ENCODE measurements at regions not wholly inside any gene's neighbourhood (a gene's known extent, or its start where the extent isn't known, plus 50 kb on each side); places are given as distances from the start of the nearest gene placed in this dataset.

DNA sequence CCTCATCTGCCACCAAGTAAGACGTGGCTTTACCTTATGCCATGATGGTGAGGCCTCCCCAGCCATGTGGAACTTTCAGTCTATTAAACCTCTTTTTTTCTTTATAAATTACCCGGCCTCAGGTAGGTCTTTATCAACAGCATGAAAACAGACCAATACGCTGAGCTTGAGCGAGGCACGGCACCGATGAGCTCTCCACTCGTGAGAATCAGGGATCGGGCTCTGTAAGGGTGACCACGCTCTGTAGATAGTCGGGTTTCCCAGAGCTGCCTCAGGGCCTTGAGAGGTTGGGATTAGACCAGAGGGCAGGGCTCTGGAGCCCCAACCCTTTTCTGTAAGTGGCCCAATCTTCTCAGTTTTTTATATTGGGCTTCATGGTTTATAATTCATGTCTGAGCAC, 360.3 kb upstream of the MYT1L start:
- TF ChIP-seq EP300 (IDR thresholded peaks at IDR 0.05): no peak
- no peak for TF ChIP-seq POLR2AphosphoS5 (IDR thresholded peaks at IDR 0.05)
- no peak for TF ChIP-seq CTCF (IDR thresholded peaks at IDR 0.05)
- no peak for TF ChIP-seq POLR2A (IDR thresholded peaks at IDR 0.05)
- DNase-seq: no peak
- Histone ChIP-seq H3K9me3 (no peaks in the 10 kb centered on the region), H3K27ac (no peak overlapping the region), H3K36me3 (no peaks in the 10 kb centered on the region), H3K4me3 (no peak overlapping the region), H3K27me3 (no peaks in the 10 kb centered on the region), H3K4me1 (no peaks in the 10 kb centered on the region)
- 93 to 96% methylated on average over 10 of the region's 10 CpGs for WGBS, 2 donors
- no peak for ATAC-seq (ENCODE audit: low FRiP score in 2 of 2)

GRCh38 chr2:2690985-2691384, 359.9 kb upstream of the MYT1L start:
- Histone ChIP-seq H3K9me3 (no peaks in the 10 kb centered on the region), H3K27ac (no peak overlapping the region), H3K27me3 (no peaks in the 10 kb centered on the region), H3K4me3 (no peak overlapping the region), H3K36me3 (no peaks in the 10 kb centered on the region), H3K4me1 (no peaks in the 10 kb centered on the region)
- 68 to 74% methylated on average over 4 of the region's 4 CpGs for WGBS, 2 donors
- no peak for ATAC-seq (ENCODE audit: low FRiP score in 2 of 2)
- TF ChIP-seq POLR2A (IDR thresholded peaks at IDR 0.05) (no peak), CTCF (IDR thresholded peaks at IDR 0.05) (no peak), EP300 (IDR thresholded peaks at IDR 0.05) (no peak), POLR2AphosphoS5 (IDR thresholded peaks at IDR 0.05) (no peak)
- DNase-seq: no peak

DNA sequence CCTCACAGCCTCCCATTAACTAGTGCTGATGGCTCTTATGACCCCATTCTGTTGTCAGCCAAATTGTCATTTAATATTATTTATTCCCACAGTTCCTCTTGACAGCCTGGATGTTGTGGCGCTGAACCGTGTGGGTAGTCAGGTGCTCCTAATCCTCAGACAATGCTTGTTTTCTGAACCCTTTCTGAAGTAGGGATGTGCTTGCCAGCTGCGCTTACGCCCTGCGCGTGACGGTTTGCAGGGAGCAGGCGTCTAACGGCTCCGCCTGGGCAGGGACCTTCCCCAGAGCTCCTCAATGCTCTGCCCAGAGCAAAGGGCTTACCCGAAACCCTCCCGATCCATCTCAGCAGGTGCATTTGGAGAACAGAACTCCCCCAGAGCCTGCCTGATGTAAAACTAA, 358.2 kb upstream of the MYT1L start:
- ATAC-seq (ENCODE audit: low FRiP score in 2 of 2) (no peak), DNase-seq (no peak)
- no peak overlapping the region for H3K27ac ChIP-seq
- H3K9me3 ChIP-seq: no peaks in the 10 kb centered on the region
- H3K27me3 ChIP-seq: no peaks in the 10 kb centered on the region
- WGBS, 2 donors: 92 to 93% methylated on average over 12 of the region's 12 CpGs
- no peaks in the 10 kb centered on the region for H3K36me3 ChIP-seq
- no peaks in the 10 kb centered on the region for H3K4me1 ChIP-seq
- TF ChIP-seq POLR2A (IDR thresholded peaks at IDR 0.05) (no peak), EP300 (IDR thresholded peaks at IDR 0.05) (no peak), CTCF (IDR thresholded peaks at IDR 0.05) (no peak), POLR2AphosphoS5 (IDR thresholded peaks at IDR 0.05) (no peak)
- H3K4me3 ChIP-seq: no peak overlapping the region

GRCh38 chr2:2688254-2688653, 357.2 kb upstream of the MYT1L start:
- H3K36me3 ChIP-seq: no peaks in the 10 kb centered on the region
- 47 to 49% methylated on average over 5 to 6 of the region's 6 CpGs for WGBS, 2 donors
- no peak for ATAC-seq (ENCODE audit: low FRiP score in 2 of 2)
- H3K4me3 ChIP-seq: no peak overlapping the region
- TF ChIP-seq CTCF (IDR thresholded peaks at IDR 0.05): no peak
- TF ChIP-seq EP300 (IDR thresholded peaks at IDR 0.05): no peak
- TF ChIP-seq POLR2AphosphoS5 (IDR thresholded peaks at IDR 0.05): no peak
- TF ChIP-seq POLR2A (IDR thresholded peaks at IDR 0.05): no peak
- no peak for DNase-seq
- H3K27me3 ChIP-seq: no peaks in the 10 kb centered on the region
- no peak overlapping the region for H3K27ac ChIP-seq
- no peaks in the 10 kb centered on the region for H3K9me3 ChIP-seq
- no peaks in the 10 kb centered on the region for H3K4me1 ChIP-seq

DNA sequence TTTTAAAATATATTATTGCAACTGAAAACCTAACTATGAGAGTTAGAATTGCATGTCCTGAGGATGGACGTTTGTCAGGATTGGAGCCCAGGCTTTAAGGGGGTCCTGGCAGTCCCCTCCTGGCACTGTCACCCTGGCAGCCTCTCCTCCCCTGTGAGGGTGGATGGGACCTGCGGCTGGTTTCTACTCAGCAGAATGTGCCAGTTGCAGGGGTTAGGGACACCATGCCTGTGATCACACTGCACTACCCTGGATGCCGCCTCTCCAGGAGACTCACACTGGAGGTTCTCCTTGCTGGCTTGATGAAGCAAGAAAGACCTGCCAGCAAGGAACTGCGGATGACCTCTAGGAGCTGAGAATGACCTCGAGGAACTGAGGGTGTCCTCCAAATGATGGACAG, 356.7 kb upstream of the MYT1L start:
- DNase-seq: no peak
- TF ChIP-seq POLR2AphosphoS5 (IDR thresholded peaks at IDR 0.05) (no peak), POLR2A (IDR thresholded peaks at IDR 0.05) (no peak), EP300 (IDR thresholded peaks at IDR 0.05) (no peak), CTCF (IDR thresholded peaks at IDR 0.05) (no peak)
- H3K9me3 ChIP-seq: no peaks in the 10 kb centered on the region

More for the DNA sequence above, 356.7 kb upstream of the MYT1L start:
- Histone ChIP-seq H3K27me3 (no peaks in the 10 kb centered on the region), H3K27ac (no peak overlapping the region), H3K4me3 (no peak overlapping the region), H3K4me1 (no peaks in the 10 kb centered on the region), H3K36me3 (no peaks in the 10 kb centered on the region)
- 76 to 82% methylated on average over 4 to 5 of the region's 5 CpGs for WGBS, 2 donors
- ATAC-seq (ENCODE audit: low FRiP score in 2 of 2): no peak
